ENCODE measurements at regions not wholly inside any gene's neighbourhood (a gene's known extent, or its start where the extent isn't known, plus 50 kb on each side); places are given as distances from the start of the nearest gene placed in this dataset.

- TF ChIP-seq RXRA (IDR thresholded peaks at IDR 0.05; ENCODE audit: insufficient read depth, low read depth, low read length) (no peak), TAF7 (optimal IDR thresholded peaks at IDR 0.05; ENCODE audit: borderline replicate concordance, low read depth, low read length) (no peak), EZH2 (IDR thresholded peaks at IDR 0.05; ENCODE audit: low read depth, low read length, severe bottlenecking) (no peak), RFX5 (IDR thresholded peaks at IDR 0.05; ENCODE audit: borderline replicate concordance, low read depth, low read length) (no peak), MAFK (IDR thresholded peaks at IDR 0.05; ENCODE audit: low read depth, low read length) (no peak), RBBP5 (IDR thresholded peaks at IDR 0.05; ENCODE audit: borderline replicate concordance, low read depth, low read length) (no peak), SUZ12 (IDR thresholded peaks at IDR 0.05; ENCODE audit: low read length) (no peak)
Measured at GRCh38 chr4:173805884-173806283, 275.9 kb upstream of the HAND2 start (continued).
